ENCODE measurements at regions not wholly inside any gene's neighbourhood (a gene's known extent, or its start where the extent isn't known, plus 50 kb on each side); places are given as distances from the start of the nearest gene placed in this dataset.

GRCh38 chr13:85626603-85627002 is 172.6 kb downstream of the SLITRK6 start (continued):
- TF ChIP-seq REST (IDR thresholded peaks at IDR 0.05; ENCODE audit: low read depth) (no peak), TCF7L2 (IDR thresholded peaks at IDR 0.05; ENCODE audit: borderline replicate concordance, extremely low read depth, insufficient read depth, insufficient read length) (no peak), SIN3A (IDR thresholded peaks at IDR 0.05; ENCODE audit: low read depth) (no peak), CEBPB (IDR thresholded peaks at IDR 0.05; ENCODE audit: low read depth) (no peak), ELF1 (IDR thresholded peaks at IDR 0.05; ENCODE audit: borderline replicate concordance, low read depth) (no peak), ATF3 (IDR thresholded peaks at IDR 0.05) (no peak), YY1 (IDR thresholded peaks at IDR 0.05; ENCODE audit: extremely low read depth, insufficient replicate concordance, low read depth, low read length) (no peak)

GRCh38 chr13:85619321-85619720 is 179.9 kb downstream of the SLITRK6 start:
- no peaks in the 10 kb centered on the region for H3K4me1 ChIP-seq (ENCODE audit: control insufficient read depth in 1 of 2, insufficient read depth in 2 of 2, low read length in 2 of 2)
- H3K4me2 ChIP-seq (ENCODE audit: low read length), result no peak overlapping the region
- H3K27ac ChIP-seq (ENCODE audit: low read depth, low read length), result no peak overlapping the region
- no TSS peak for BruUV-seq (replicated peaks)
- no peak for DNase-seq (ENCODE audit: low read depth, low spot score)
- H3K36me3 ChIP-seq (ENCODE audit: control insufficient read depth in 1 of 2, insufficient read depth in 2 of 2, low read length in 2 of 2), result no peaks in the 10 kb centered on the region
- H2AFZ ChIP-seq (ENCODE audit: low read depth, low read length, poor library complexity, severe bottlenecking), result no peak overlapping the region
- ATAC-seq, result no peak
- intact Hi-C loops (cut with micrococcal nuclease), result no loop called here
- CTCF ChIA-PET, result no interaction called here
- no peaks in the 10 kb centered on the region for H3K27me3 ChIP-seq (ENCODE audit: insufficient read depth, low read length)
- RAD21 ChIA-PET (ENCODE audit: low non-redundant PET in 1 of 2, low total read pairs in 2 of 2, uncharacterized antibody in 2 of 2, unreplicated experiment in 2 of 2), result no interaction called here
- no peak overlapping the region for H3K9ac ChIP-seq (ENCODE audit: low read length)
- H3K4me3 ChIP-seq (replicated peaks in 1 of 2; ENCODE audit: low read depth in 1 of 2, low read length in 2 of 2), result no peak overlapping the region
- POLR2A ChIA-PET, result no interaction called here
- no peaks in the 10 kb centered on the region for H4K20me1 ChIP-seq (ENCODE audit: insufficient read depth)
- no peaks in the 10 kb centered on the region for H3K9me2 ChIP-seq (ENCODE audit: insufficient read depth)
- no peaks in the 10 kb centered on the region for H3K9me3 ChIP-seq (ENCODE audit: control insufficient read depth in 1 of 2, insufficient read depth in 1 of 2, low read depth in 1 of 2, low read length in 2 of 2)
- H3K79me2 ChIP-seq (ENCODE audit: insufficient read depth, low read length), result no peaks in the 10 kb centered on the region
- TF ChIP-seq SRF (IDR thresholded peaks at IDR 0.05; ENCODE audit: low read depth) (no peak), ATF3 (IDR thresholded peaks at IDR 0.05) (no peak), CEBPB (IDR thresholded peaks at IDR 0.05; ENCODE audit: low read depth) (no peak), ELF1 (IDR thresholded peaks at IDR 0.05; ENCODE audit: borderline replicate concordance, low read depth) (no peak), JUND (IDR thresholded peaks at IDR 0.05) (no peak), REST (IDR thresholded peaks at IDR 0.05; ENCODE audit: low read depth) (no peak), ZBTB33 (IDR thresholded peaks at IDR 0.05; ENCODE audit: extremely low read depth, insufficient replicate concordance, low read length) (no peak), SP1 (IDR thresholded peaks at IDR 0.05; ENCODE audit: low read depth) (no peak), ZNF274 (IDR thresholded peaks at IDR 0.05; ENCODE audit: low read depth, low read length) (no peak), YY1 (IDR thresholded peaks at IDR 0.05; ENCODE audit: extremely low read depth, insufficient replicate concordance, low read depth, low read length) (no peak), EGR1 (IDR thresholded peaks at IDR 0.05; ENCODE audit: low read depth) (no peak), RAD21 (IDR thresholded peaks at IDR 0.05; ENCODE audit: low read depth) (no peak), POLR2A (IDR thresholded peaks at IDR 0.05; ENCODE audit: borderline replicate concordance, extremely low read depth, insufficient read depth, insufficient read length) (no peak), POLR2AphosphoS5 (IDR thresholded peaks at IDR 0.05; ENCODE audit: low read depth, low read length) (no peak)

Measured in HCT116 (cell line).